ENCODE measurements at regions not wholly inside any gene's neighbourhood (a gene's known extent, or its start where the extent isn't known, plus 50 kb on each side); places are given as distances from the start of the nearest gene placed in this dataset.
"Not testable (repeated sequence)": the region's sequence is repeated elsewhere in the genome, so short reads cannot be mapped to it uniquely, and the experiment has no call there.

GRCh38 chr7:6882321-6882721 is 56.2 kb upstream of the CCZ1B start:
- TF ChIP-seq CTCF, POLR2A, EP300 (IDR thresholded peaks at IDR 0.05): not testable (repeated sequence)

Data from ovary (tissue), 3 donors.